Spleen (tissue), 11 donors: ENCODE measurements at regions not wholly inside any gene's neighbourhood (a gene's known extent, or its start where the extent isn't known, plus 50 kb on each side); places are given as distances from the start of the nearest gene placed in this dataset.
"Not testable (repeated sequence)": the region's sequence is repeated elsewhere in the genome, so short reads cannot be mapped to it uniquely, and the experiment has no call there.

Experiments
- DNase-seq: peaks from one replicate; pipeline ENCODE4 v3.0.0-alpha.2; 2020
- H3K27ac ChIP-seq, 8 donors: fragments of 200-600 bp; sonication (generic) in 7 of 8; 1 replicate in 4 of 8; 2 replicates in 4 of 8; pipeline versions ENCODE4 v1.5.0 to v1.8.0; 2016 to 2021; ENCODE audit warnings: inconsistent platforms in 4 of 8, mild to moderate bottlenecking in 4 of 8, moderate library complexity in 1 of 8
- H3K27me3 ChIP-seq, 7 donors: fragments of 200-600 bp; sonication (generic) in 6 of 7; replicated peaks in 1 of 7; 1 replicate in 4 of 7; 2 replicates in 3 of 7; pipeline versions ENCODE4 v1.5.0 to v1.8.0; 2016 to 2021; ENCODE audit warnings: inconsistent platforms in 3 of 7, mild to moderate bottlenecking in 1 of 7
- H3K36me3 ChIP-seq, 6 donors: fragments of 200-600 bp; sonication (generic) in 5 of 6; 1 replicate in 4 of 6; 2 replicates in 2 of 6; pipeline versions ENCODE4 v1.5.0 to v1.8.0; 2016 to 2021; ENCODE audit warnings: inconsistent platforms in 2 of 6
- H3K4me1 ChIP-seq, 6 donors: fragments of 200-600 bp; sonication (generic) in 5 of 6; 1 replicate in 3 of 6; 2 replicates in 3 of 6; pipeline versions ENCODE4 v1.5.0 to v1.8.0; 2016 to 2021; ENCODE audit warnings: inconsistent platforms in 3 of 6
- H3K4me3 ChIP-seq, 8 donors: fragments of 200-600 bp; sonication (generic) in 7 of 8; 1 replicate in 4 of 8; 2 replicates in 4 of 8; pipeline versions ENCODE4 v1.5.0 to v1.8.0; 2016 to 2021; ENCODE audit warnings: inconsistent platforms in 4 of 8, mild to moderate bottlenecking in 4 of 8, moderate library complexity in 2 of 8
- H3K9me3 ChIP-seq, 8 donors: fragments of 200-600 bp; sonication (generic) in 7 of 8; 1 replicate in 4 of 8; 2 replicates in 4 of 8; pipeline versions ENCODE4 v1.5.0 to v1.8.0; 2016 to 2021; ENCODE audit warnings: inconsistent platforms in 4 of 8
- CTCF ChIP-seq, 11 experiments: fragments of 200-600 bp in 7 of 11; fragments of 450-650 bp in 4 of 11; sonication (generic) in 4 of 11; IDR thresholded peaks in 8 of 11; conservative IDR thresholded peaks in 3 of 11; 1 replicate in 7 of 11; 2 replicates in 4 of 11; pipeline versions ENCODE4 v1.4.0 to v1.8.0; 2016 to 2021; ENCODE audit warnings: antibody characterized with exemption in 11 of 11, inconsistent platforms in 4 of 11, mild to moderate bottlenecking in 1 of 11
- POLR2A ChIP-seq, 3 donors: fragments of 450-650 bp; IDR thresholded peaks; one replicate each; pipeline ENCODE4 v1.5.1; 2017; ENCODE audit warnings: antibody characterized with exemption in 3 of 3, mild to moderate bottlenecking in 1 of 3
- POLR2AphosphoS5 ChIP-seq, 3 donors: sonication (generic); formaldehyde crosslinking; IDR thresholded peaks; one replicate each; pipeline ENCODE4 v1.5.1; 2017; ENCODE audit warnings: antibody characterized with exemption in 3 of 3
- WGBS, 5 donors: extraction: QIAGEN DNeasy Blood & Tissue Kit in 3 of 5; methylation state at CpG; one replicate each; pipeline versions ENCODE4 v1.1.5 to v1.1.7; 2013 to 2018; 5-methylcytosine and 5-hydroxymethylcytosine counted together
- intact Hi-C: fragments of 100-400 bp; cut with DNase I; formaldehyde crosslinking; loops from one replicate; pipeline ENCODE4 v1.15.0; 2023; ENCODE audit warnings: low total_unique reads
- donor health status: healthy with polysubstance abuse.
- donor health status: DM: no; HTN: no; CAD: no; lungs with moderate emphysema.
- donor health status: DM: no; HTN: no; CAD: no.
- donor health status: Bipolar disorder and iron deficiency.
- donor health status: healthy.
- donor health status: DM: no; HTN: no; CAD: no.
- donor health status: DM: yes; HTN: yes; CAD: no.

GRCh38 chr5:87780831-87781760 is 368.4 kb upstream of the CCNH start:
- Histone ChIP-seq H3K4me1 (peaks cover 0 to 6% (median 3%) of the 10 kb centered on the region in 6 donors), H3K9me3 (no peaks in the 10 kb centered on the region), H3K36me3 (no peaks in the 10 kb centered on the region), H3K27ac (no peak overlapping the region), H3K4me3 (no peak overlapping the region), H3K27me3 (peaks cover 0 to 42% (median 6%) of the 10 kb centered on the region in 7 donors)
- DNase-seq, result peak; percentile 87
- TF ChIP-seq CTCF (IDR thresholded peaks at IDR 0.05 in 8 of 11, conservative IDR thresholded peaks at IDR 0.05 in 3 of 11), result peak; percentile 46 to 85 (median 80)
- TF ChIP-seq POLR2A (IDR thresholded peaks at IDR 0.05), result no peak
- TF ChIP-seq POLR2AphosphoS5 (IDR thresholded peaks at IDR 0.05), result peak in 1 of 3 donors; percentile 34
- WGBS, 5 donors, result 10 to 13% (median 12%) methylated on average over 13 of the region's 13 CpGs
- intact Hi-C loops, result loop anchor here (2.0 to 10.0 kb wide), 2 partner anchors 374 to 910 kb away; no protein-coding TSS in a partner anchor

GRCh38 chr5:87778876-87779275 is 366.1 kb upstream of the CCNH start:
- Histone ChIP-seq H3K4me3 (no peak overlapping the region), H3K27me3 (peaks cover 0 to 44% (median 6%) of the 10 kb centered on the region in 7 donors), H3K36me3 (no peaks in the 10 kb centered on the region), H3K4me1 (peaks cover 0 to 6% (median 3%) of the 10 kb centered on the region in 6 donors), H3K27ac (no peak overlapping the region), H3K9me3 (no peaks in the 10 kb centered on the region)
- no peak for TF ChIP-seq POLR2A (IDR thresholded peaks at IDR 0.05)
- TF ChIP-seq CTCF (IDR thresholded peaks at IDR 0.05 in 8 of 11, conservative IDR thresholded peaks at IDR 0.05 in 3 of 11), result no peak
- no peak for TF ChIP-seq POLR2AphosphoS5 (IDR thresholded peaks at IDR 0.05)
- intact Hi-C loops, result no loop called here
- 72 to 85% (median 79%) methylated on average over 1 of the region's 1 CpG for WGBS, 5 donors
- no peak for DNase-seq

- WGBS, 5 donors, result 63 to 90% (median 70%) methylated on average over 1 of the region's 1 CpG
- H3K9me3 ChIP-seq, result no peaks in the 10 kb centered on the region
- TF ChIP-seq POLR2AphosphoS5 (IDR thresholded peaks at IDR 0.05), result no peak
- TF ChIP-seq POLR2A (IDR thresholded peaks at IDR 0.05), result no peak
- no peak for TF ChIP-seq CTCF (IDR thresholded peaks at IDR 0.05 in 8 of 11, conservative IDR thresholded peaks at IDR 0.05 in 3 of 11)
- no peaks in the 10 kb centered on the region for H3K36me3 ChIP-seq
- H3K27me3 ChIP-seq, result peaks cover 0 to 45% (median 6%) of the 10 kb centered on the region in 7 donors
- H3K4me1 ChIP-seq, result peaks cover 0 to 6% (median 3%) of the 10 kb centered on the region in 6 donors
- H3K27ac ChIP-seq, result no peak overlapping the region
- no peak overlapping the region for H3K4me3 ChIP-seq
- intact Hi-C loops, result no loop called here
- no peak for DNase-seq
These were observed 365.1 kb upstream of the CCNH start for GRCh38 chr5:87777877-87778276.

GRCh38 chr5:87776785-87777184 is 364.1 kb upstream of the CCNH start:
- TF ChIP-seq CTCF (IDR thresholded peaks at IDR 0.05 in 8 of 11, conservative IDR thresholded peaks at IDR 0.05 in 3 of 11) (no peak), POLR2AphosphoS5 (IDR thresholded peaks at IDR 0.05) (no peak), POLR2A (IDR thresholded peaks at IDR 0.05) (no peak)

GRCh38 chr5:87776302-87776701 is 363.6 kb upstream of the CCNH start:
- H3K4me3 ChIP-seq, DNase-seq, intact Hi-C loops, H3K4me1 ChIP-seq, H3K36me3 ChIP-seq, H3K9me3 ChIP-seq, H3K27ac ChIP-seq: not testable (repeated sequence)
- WGBS, 5 donors, result 91 to 97% (median 95%) methylated on average over 7 of the region's 7 CpGs
- H3K27me3 ChIP-seq, result peaks cover 0 to 45% (median 8%) of the 10 kb centered on the region in 7 donors

More at GRCh38 chr5:87776785-87777184, 364.1 kb upstream of the CCNH start:
- Histone ChIP-seq H3K27me3 (peaks cover 0 to 45% (median 10%) of the 10 kb centered on the region in 7 donors), H3K27ac (no peak overlapping the region), H3K9me3 (no peaks in the 10 kb centered on the region), H3K4me3 (no peak overlapping the region), H3K4me1 (peaks cover 0 to 6% (median 3%) of the 10 kb centered on the region in 6 donors), H3K36me3 (no peaks in the 10 kb centered on the region)
- DNase-seq, result no peak
- intact Hi-C loops, result no loop called here
- WGBS, 5 donors, result 87 to 98% (median 92%) methylated on average over 3 of the region's 3 CpGs
